ACC112 (cell line): ENCODE measurements at regions not wholly inside any gene's neighbourhood (a gene's known extent, or its start where the extent isn't known, plus 50 kb on each side); places are given as distances from the start of the nearest gene placed in this dataset.
"Not testable (repeated sequence)": the region's sequence is repeated elsewhere in the genome, so short reads cannot be mapped to it uniquely, and the experiment has no call there.

Experiments
- H2AFZ ChIP-seq: fragments of 200-600 bp; sonication (generic); one replicate; pipeline ENCODE4 v1.6.0; 2017; ENCODE audit warnings: antibody characterized with exemption, low read length; ENCODE audit not compliant: unreplicated experiment
- H3K27ac ChIP-seq: fragments of 200-600 bp; sonication (generic); 2 replicates; pipeline ENCODE4 v1.5.1; 2014; ENCODE audit warnings: low read depth, mild to moderate bottlenecking, antibody characterized with exemption, low read length, moderate library complexity
- H3K27me3 ChIP-seq: fragments of 200-600 bp; sonication (generic); 2 replicates; pipeline ENCODE4 v1.6.1; 2014; ENCODE audit warnings: mild to moderate bottlenecking, antibody characterized with exemption, low read length, moderate library complexity, mixed read lengths; ENCODE audit not compliant: insufficient read depth
- H3K36me3 ChIP-seq: fragments of 200-600 bp; sonication (generic); 2 replicates; pipeline ENCODE4 v1.6.1; 2016; ENCODE audit warnings: mild to moderate bottlenecking, antibody characterized with exemption, low read length, moderate library complexity, mixed read lengths; ENCODE audit not compliant: insufficient read depth
- H3K4me1 ChIP-seq: fragments of 200-600 bp; sonication (generic); one replicate; pipeline ENCODE4 v1.6.1; 2016; ENCODE audit warnings: low read length, mixed read lengths; ENCODE audit not compliant: insufficient read depth, unreplicated experiment, control insufficient read depth
- H3K4me3 ChIP-seq: fragments of 200-600 bp; sonication (generic); 2 replicates; pipeline ENCODE4 v1.5.1; 2014; ENCODE audit warnings: mild to moderate bottlenecking, low read depth, low read length
- H3K79me2 ChIP-seq: fragments of 200-600 bp; sonication (generic); one replicate; pipeline ENCODE4 v1.6.0; 2016; ENCODE audit warnings: low read length; ENCODE audit not compliant: control insufficient read depth, unreplicated experiment, insufficient read depth

DNA sequence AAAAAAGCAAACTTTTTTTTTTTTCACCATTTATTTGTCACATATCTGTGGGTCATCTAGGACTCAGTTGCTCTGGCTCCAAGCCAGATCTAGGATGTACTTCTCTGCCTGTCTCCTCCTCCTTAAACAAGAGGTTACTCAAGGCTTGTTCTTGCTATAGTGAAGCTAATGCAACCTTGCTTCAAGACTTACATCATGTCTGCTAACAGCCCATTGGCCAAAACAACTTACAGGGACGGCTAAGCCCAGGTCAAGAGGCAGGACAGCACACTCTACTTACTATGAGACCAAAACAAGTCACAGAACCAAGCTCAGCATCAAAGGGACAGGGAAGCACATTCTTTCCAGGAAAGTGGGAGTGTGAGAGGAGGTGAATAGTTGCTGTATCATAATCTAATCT lies 123.8 kb upstream of the BNIP2 start:
- peaks cover 71% of the 10 kb centered on the region for H3K27me3 ChIP-seq
- H3K27ac ChIP-seq, result no peak overlapping the region
- H3K79me2 ChIP-seq, result no peaks in the 10 kb centered on the region
- no peak overlapping the region for H3K4me3 ChIP-seq
- no peaks in the 10 kb centered on the region for H3K4me1 ChIP-seq
- no peaks in the 10 kb centered on the region for H3K36me3 ChIP-seq
- no peak overlapping the region for H2AFZ ChIP-seq

DNA sequence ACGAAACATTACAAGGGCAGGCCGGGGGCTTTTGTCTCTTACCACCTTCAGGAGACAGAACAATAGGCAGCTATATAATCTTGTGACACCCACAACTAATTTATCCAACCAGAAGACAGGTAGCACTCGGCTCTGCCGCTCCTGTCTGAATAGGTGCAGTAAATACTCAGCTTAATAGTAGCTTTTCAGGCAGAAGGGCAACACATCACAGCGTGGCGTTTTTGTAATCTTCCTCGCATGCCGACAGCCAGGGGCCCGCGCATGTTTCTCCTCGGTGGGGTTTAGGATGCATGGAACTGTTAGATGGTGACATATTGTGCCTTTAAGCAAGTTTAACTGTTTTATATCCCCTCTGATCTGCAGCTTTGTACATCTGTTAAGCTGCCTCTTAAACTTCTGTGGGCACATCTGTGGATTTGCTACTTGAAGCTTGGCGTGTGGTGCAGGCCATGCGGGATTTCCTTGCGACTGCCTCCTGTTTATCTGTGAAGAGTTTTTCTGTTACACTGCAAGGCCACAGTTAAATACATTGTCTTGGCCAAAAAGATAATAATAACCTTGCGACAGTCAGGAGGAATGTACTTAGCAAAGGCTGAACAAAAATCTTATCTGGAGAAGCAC lies 123.2 kb upstream of the BNIP2 start:
- H3K27ac ChIP-seq, result no peak overlapping the region
- no peak overlapping the region for H2AFZ ChIP-seq

DNA sequence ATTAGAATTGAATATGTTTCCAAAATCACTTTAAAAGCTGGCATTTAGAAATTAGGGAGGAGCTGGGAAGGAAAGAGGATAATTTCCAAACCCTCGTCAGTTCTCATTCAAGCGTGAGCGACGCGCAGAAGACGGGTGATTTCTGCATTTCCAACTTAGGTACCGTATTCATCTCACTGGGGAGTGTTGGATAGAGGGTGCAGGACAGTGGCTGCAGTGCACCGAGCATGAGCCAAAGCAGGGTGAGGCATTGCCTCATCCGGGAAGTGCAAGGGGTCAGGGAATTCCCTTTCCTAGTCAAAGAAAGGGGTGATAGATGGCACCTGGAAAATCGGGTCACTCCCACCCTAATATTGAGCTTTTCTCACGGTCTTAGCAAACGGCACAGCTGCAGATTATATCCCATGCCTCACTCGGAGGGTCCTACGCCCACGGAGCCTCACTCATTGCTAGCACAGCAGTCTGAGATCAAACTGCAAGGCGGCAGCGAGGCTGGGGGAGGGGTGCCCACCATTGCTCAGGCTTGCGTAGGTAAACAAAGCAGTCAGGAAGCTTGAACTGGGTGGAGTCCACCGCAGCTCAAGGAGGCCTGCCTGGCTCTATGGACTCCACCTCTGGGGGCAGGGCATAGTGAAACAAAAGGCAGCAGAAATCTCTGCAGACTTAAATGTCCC lies 114.3 kb upstream of the BNIP2 start:
- H3K4me1 ChIP-seq, H2AFZ ChIP-seq, H3K27ac ChIP-seq, H3K36me3 ChIP-seq, H3K4me3 ChIP-seq, H3K79me2 ChIP-seq: not testable (repeated sequence)
- H3K27me3 ChIP-seq, result peaks cover 18% of the 10 kb centered on the region

More for the DNA sequence above, 123.2 kb upstream of the BNIP2 start:
- Histone ChIP-seq H3K27me3 (peaks cover 66% of the 10 kb centered on the region), H3K36me3 (no peaks in the 10 kb centered on the region), H3K4me3 (no peak overlapping the region), H3K79me2 (no peaks in the 10 kb centered on the region), H3K4me1 (no peaks in the 10 kb centered on the region)

DNA sequence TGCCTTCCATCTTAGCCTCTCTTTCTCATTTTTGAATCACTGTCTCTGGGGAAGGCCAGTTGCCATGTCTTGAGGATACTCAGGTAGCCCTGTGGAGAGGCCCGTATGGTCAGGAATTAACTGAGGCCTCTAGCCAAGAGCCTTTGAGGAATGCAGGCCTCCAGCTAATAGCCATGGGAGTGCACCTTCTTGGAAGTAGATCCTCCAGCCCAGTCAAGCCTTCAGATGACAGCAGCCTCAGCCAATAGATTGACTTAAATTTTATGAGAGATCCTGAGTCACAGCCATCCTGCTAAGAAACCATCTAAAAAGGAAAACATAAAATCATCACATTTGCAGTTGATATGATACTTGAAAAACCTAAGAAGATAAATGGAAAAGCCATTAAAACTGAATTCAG lies 112.5 kb upstream of the BNIP2 start:
- no peak overlapping the region for H3K4me3 ChIP-seq

DNA sequence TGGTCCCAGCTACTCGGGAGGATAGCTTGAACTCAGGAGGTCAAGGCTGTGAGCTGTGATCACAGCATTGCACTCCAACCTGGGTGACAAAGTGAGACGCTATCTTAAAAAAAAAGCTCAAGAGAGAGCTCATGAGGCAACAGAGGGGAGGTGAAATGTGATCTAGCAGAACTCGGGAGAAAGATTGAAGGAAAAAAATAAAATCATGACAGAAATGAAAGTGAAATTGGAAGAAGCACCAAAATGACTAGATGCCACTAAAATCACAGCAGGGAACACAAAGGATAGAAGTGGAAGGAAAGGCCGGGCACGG lies 109.4 kb upstream of the BNIP2 start:
- H3K79me2 ChIP-seq, result no peaks in the 10 kb centered on the region
- peaks cover 62% of the 10 kb centered on the region for H3K27me3 ChIP-seq
- no peak overlapping the region for H3K4me3 ChIP-seq
- no peaks in the 10 kb centered on the region for H3K36me3 ChIP-seq
- no peaks in the 10 kb centered on the region for H3K4me1 ChIP-seq
- no peak overlapping the region for H2AFZ ChIP-seq
- no peak overlapping the region for H3K27ac ChIP-seq

More for the DNA sequence above, 112.5 kb upstream of the BNIP2 start:
- peaks cover 32% of the 10 kb centered on the region for H3K27me3 ChIP-seq
- no peaks in the 10 kb centered on the region for H3K79me2 ChIP-seq
- no peak overlapping the region for H3K27ac ChIP-seq
- no peak overlapping the region for H2AFZ ChIP-seq
- no peaks in the 10 kb centered on the region for H3K4me1 ChIP-seq
- no peaks in the 10 kb centered on the region for H3K36me3 ChIP-seq

DNA sequence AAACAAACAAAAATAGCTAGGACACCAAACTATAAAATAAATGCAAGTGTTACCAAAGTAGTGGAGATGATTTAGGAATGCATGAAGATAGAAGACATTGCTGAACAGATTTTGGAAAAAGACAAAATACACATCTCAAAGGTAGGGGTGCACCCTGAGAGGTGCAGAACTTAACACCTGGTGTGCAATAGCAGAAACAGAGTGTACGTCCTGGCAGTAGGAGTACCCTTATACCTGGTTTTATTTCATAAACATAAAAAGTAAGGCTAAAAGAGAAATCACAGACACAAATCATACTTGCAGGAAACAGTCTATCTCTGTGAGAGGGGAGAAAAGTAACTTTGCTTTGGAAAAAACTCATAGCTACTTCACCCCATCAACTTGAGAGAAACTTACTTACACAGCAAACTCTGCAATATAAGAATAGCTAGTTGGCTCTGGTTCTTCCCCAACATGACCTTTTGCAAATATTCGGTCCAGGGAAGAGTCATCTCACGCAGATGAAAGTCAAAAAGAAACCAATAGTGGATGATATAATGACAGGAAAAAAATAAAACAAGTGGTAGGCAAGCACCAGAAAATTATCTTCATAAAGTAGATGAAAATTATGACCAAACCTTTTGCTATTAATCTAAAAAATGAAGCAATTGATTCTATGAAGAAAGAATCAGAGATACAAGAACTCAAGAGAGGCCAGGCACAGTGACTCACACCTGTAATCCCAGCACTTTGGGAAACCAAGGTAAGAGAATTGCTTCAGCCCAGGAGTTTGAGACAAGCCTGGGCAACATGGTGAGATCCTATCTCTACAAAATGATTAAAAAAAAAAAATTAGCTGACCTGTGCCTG lies 108.9 kb upstream of the BNIP2 start:
- Histone ChIP-seq H3K79me2 (no peaks in the 10 kb centered on the region), H3K4me1 (no peaks in the 10 kb centered on the region), H3K27me3 (peaks cover 66% of the 10 kb centered on the region), H2AFZ (no peak overlapping the region), H3K4me3 (no peak overlapping the region), H3K36me3 (no peaks in the 10 kb centered on the region), H3K27ac (no peak overlapping the region)

DNA sequence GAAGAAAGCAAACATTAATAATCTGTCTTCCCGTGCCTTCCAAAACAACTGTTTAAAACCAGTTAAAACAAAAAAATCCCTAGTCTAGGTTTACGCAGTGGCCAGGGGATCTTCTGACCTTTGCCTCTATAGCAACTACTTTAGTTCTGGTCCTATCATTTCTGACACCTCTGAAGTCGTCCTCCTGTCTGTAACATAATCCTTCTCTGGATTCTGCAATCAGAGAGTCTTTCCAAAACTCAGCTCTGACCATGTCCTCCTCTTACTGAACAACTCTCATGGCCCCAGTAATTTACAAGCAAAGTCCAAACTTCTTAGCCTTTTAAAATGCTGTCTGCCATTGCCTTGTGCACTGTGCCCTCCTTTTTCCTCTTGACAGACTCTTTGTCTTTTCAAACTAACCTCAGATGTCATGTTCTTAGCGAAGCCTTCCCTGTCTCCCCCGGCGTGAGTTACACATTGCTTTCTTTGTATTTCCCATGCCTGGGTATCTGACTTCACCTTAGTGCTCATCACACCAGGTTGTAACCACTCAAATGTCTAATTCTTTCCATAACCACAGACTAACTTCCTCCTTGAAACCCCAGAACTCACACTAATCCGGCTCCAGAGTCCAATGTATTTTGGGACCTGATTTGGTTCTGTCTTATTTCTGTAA lies 105.2 kb upstream of the BNIP2 start:
- Histone ChIP-seq H3K27ac (no peak overlapping the region), H2AFZ (no peak overlapping the region), H3K27me3 (peaks cover 72% of the 10 kb centered on the region), H3K79me2 (no peaks in the 10 kb centered on the region), H3K36me3 (no peaks in the 10 kb centered on the region), H3K4me1 (no peaks in the 10 kb centered on the region), H3K4me3 (no peak overlapping the region)

DNA sequence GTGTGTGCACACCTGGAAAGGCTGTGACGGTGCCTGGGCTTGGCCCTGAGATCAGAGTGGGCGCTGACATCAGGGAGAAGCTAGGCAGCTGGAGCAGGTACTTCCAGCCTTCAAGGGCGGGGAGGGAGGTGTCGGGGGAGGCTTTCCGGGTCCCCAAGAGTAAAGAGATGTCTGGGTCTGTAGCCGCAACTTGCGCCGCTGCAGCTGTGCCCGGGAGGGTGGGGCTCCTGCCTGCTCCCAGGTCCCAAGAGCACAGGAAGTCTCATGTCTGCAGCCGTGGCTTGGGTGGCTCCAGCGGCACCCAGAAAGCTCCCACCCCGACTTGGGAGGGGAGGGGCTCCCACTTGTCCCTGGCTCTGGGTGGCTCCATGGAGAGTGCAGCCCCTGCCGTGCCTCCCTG lies 103.2 kb upstream of the BNIP2 start:
- Histone ChIP-seq H3K36me3 (no peaks in the 10 kb centered on the region), H3K4me3 (no peak overlapping the region), H3K27ac (no peak overlapping the region), H2AFZ (no peak overlapping the region), H3K27me3 (peaks cover 70% of the 10 kb centered on the region), H3K79me2 (no peaks in the 10 kb centered on the region), H3K4me1 (no peaks in the 10 kb centered on the region)

DNA sequence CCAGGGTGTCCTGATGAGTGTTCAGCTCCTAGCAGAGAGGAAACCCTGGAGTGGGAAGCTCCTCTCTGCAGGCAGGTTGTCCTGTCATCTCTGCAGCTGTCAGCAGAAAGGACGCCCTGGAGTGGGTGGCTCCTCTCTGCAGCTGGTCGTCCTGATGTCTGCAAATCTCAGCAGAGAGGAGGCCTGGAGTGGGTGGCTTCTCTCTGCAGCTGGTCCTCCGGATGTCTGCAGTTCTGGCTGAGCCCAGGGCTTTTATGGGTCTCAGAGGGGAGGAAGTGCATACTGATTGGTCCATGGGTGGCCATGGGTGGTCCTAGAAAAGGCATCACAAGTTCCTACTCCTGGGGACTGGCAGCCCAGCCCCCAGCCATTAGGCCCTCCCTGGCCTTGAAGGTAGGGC lies 102.6 kb upstream of the BNIP2 start:
- peaks cover 66% of the 10 kb centered on the region for H3K27me3 ChIP-seq
- no peak overlapping the region for H3K27ac ChIP-seq
- H2AFZ ChIP-seq, result no peak overlapping the region
- no peaks in the 10 kb centered on the region for H3K4me1 ChIP-seq
- no peaks in the 10 kb centered on the region for H3K36me3 ChIP-seq
- H3K4me3 ChIP-seq, result no peak overlapping the region
- H3K79me2 ChIP-seq, result no peaks in the 10 kb centered on the region

DNA sequence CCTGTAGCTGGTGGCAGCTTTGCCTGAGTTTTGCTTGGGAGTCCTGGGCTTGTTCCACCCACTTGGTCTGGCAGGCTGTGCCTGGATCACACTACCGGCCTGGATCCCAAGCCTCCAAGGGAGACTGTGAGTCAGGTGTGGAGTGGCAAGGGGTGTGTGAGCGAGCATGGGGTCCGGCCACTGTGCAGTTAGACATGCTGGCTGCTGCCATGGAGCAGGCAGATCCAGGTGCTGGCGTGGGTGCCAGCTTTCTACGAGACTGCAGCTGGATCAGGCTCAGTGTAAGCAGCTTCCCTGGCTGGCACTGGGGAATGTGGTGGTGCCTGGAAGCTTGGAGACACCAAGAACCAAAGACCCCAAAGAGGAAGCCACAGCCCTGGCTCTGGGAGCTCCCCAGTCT lies 102.0 kb upstream of the BNIP2 start:
- no peak overlapping the region for H3K4me3 ChIP-seq
- H2AFZ ChIP-seq, result no peak overlapping the region
- no peaks in the 10 kb centered on the region for H3K79me2 ChIP-seq
- H3K36me3 ChIP-seq, result no peaks in the 10 kb centered on the region
- peaks cover 59% of the 10 kb centered on the region for H3K27me3 ChIP-seq
- no peak overlapping the region for H3K27ac ChIP-seq
- H3K4me1 ChIP-seq, result no peaks in the 10 kb centered on the region
